Breast epithelium (tissue), 4 donors: ENCODE measurements at regions not wholly inside any gene's neighbourhood (a gene's known extent, or its start where the extent isn't known, plus 50 kb on each side); places are given as distances from the start of the nearest gene placed in this dataset.

ENCODE experiments used
- DNase-seq, 2 donors: peaks; one replicate each; pipeline ENCODE4 v3.0.0-alpha.2; 2019; ENCODE audit warnings: low spot score in 2 of 2
- H3K27ac ChIP-seq, 2 donors: fragments of 200-600 bp; sonication (generic) in 1 of 2; one replicate each; pipeline ENCODE4 v1.5.1; 2016 to 2019; ENCODE audit warnings: mild to moderate bottlenecking in 1 of 2
- H3K27me3 ChIP-seq, 2 donors: fragments of 200-600 bp; sonication (generic) in 1 of 2; one replicate each; pipeline versions ENCODE4 v1.5.1 to v1.6.0; 2017 to 2019; ENCODE audit warnings: control low read depth in 1 of 2, mild to moderate bottlenecking in 1 of 2
- H3K36me3 ChIP-seq: fragments of 200-600 bp; one replicate; pipeline ENCODE4 v1.5.1; 2019
- H3K4me1 ChIP-seq, 2 donors: fragments of 200-600 bp; sonication (generic); one replicate each; pipeline ENCODE4 v1.5.1; 2016 to 2019; ENCODE audit warnings: control low read depth in 1 of 2
- H3K4me3 ChIP-seq, 3 donors: fragments of 200-600 bp; sonication (generic); 1 replicate in 2 of 3; 2 replicates in 1 of 3; pipeline ENCODE4 v1.5.1; 2016 to 2019; ENCODE audit warnings: mild to moderate bottlenecking in 3 of 3, moderate library complexity in 2 of 3
- H3K9me3 ChIP-seq, 2 donors: fragments of 200-600 bp; sonication (generic) in 1 of 2; one replicate each; pipeline ENCODE4 v1.5.1; 2016 to 2019; ENCODE audit warnings: control low read depth in 1 of 2
- CTCF ChIP-seq, 3 donors: fragments of 450-650 bp; IDR thresholded peaks; one replicate each; pipeline ENCODE4 v1.5.1; 2016 to 2017; ENCODE audit warnings: antibody characterized with exemption in 3 of 3, mild to moderate bottlenecking in 3 of 3, moderate library complexity in 3 of 3
- POLR2A ChIP-seq: fragments of 450-650 bp; IDR thresholded peaks from one replicate; pipeline ENCODE4 v1.6.1; 2016; ENCODE audit warnings: antibody characterized with exemption, mild to moderate bottlenecking, moderate library complexity
- POLR2AphosphoS5 ChIP-seq, 3 donors: sonication (generic); formaldehyde crosslinking; IDR thresholded peaks; one replicate each; pipeline ENCODE4 v1.6.1; 2017; ENCODE audit warnings: antibody characterized with exemption in 3 of 3
- intact Hi-C: fragments of 100-400 bp; cut with DNase I; formaldehyde crosslinking; loops from one replicate; pipeline ENCODE4 v1.15.1; 2023; ENCODE audit warnings: low total_unique reads

- Histone ChIP-seq H3K27ac (no peak overlapping the region), H3K4me3 (no peak overlapping the region), H3K9me3 (no peaks in the 10 kb centered on the region), H3K4me1 (no peaks in the 10 kb centered on the region), H3K27me3 (no peaks in the 10 kb centered on the region), H3K36me3 (no peaks in the 10 kb centered on the region)
- TF ChIP-seq CTCF (IDR thresholded peaks at IDR 0.05) (no peak), POLR2AphosphoS5 (IDR thresholded peaks at IDR 0.05) (no peak), POLR2A (no peak)
- no peak for DNase-seq
- intact Hi-C loops = no loop called here
Measured at GRCh38 chr7:13829914-13830900, 159.3 kb downstream of the ETV1 start.

GRCh38 chr7:13832346-13832745 lies 157.1 kb downstream of the ETV1 start:
- intact Hi-C loops = no loop called here
- no peak for DNase-seq
- no peak overlapping the region for H3K27ac ChIP-seq
- no peak overlapping the region for H3K4me3 ChIP-seq
- H3K27me3 ChIP-seq = no peaks in the 10 kb centered on the region
- H3K9me3 ChIP-seq = no peaks in the 10 kb centered on the region
- no peaks in the 10 kb centered on the region for H3K36me3 ChIP-seq
- TF ChIP-seq CTCF (IDR thresholded peaks at IDR 0.05) = no peak
- TF ChIP-seq POLR2A = no peak
- TF ChIP-seq POLR2AphosphoS5 (IDR thresholded peaks at IDR 0.05) = no peak
- H3K4me1 ChIP-seq = no peaks in the 10 kb centered on the region

GRCh38 chr7:13834328-13834761 lies 155.1 kb downstream of the ETV1 start:
- no peaks in the 10 kb centered on the region for H3K27me3 ChIP-seq
- no peaks in the 10 kb centered on the region for H3K4me1 ChIP-seq
- intact Hi-C loops = no loop called here
- peak overlapping the region in 1 of 2 donors; percentile 8 for H3K27ac ChIP-seq
- no peak for DNase-seq
- no peaks in the 10 kb centered on the region for H3K9me3 ChIP-seq
- H3K36me3 ChIP-seq = no peaks in the 10 kb centered on the region
- TF ChIP-seq POLR2AphosphoS5 (IDR thresholded peaks at IDR 0.05) (no peak), CTCF (IDR thresholded peaks at IDR 0.05) (no peak), POLR2A (no peak)
- no peak overlapping the region for H3K4me3 ChIP-seq

GRCh38 chr7:13835442-13835841 lies 154.0 kb downstream of the ETV1 start:
- no peak for DNase-seq
- intact Hi-C loops = no loop called here
- no peaks in the 10 kb centered on the region for H3K9me3 ChIP-seq
- TF ChIP-seq CTCF (IDR thresholded peaks at IDR 0.05) (no peak), POLR2AphosphoS5 (IDR thresholded peaks at IDR 0.05) (no peak), POLR2A (no peak)
- H3K4me3 ChIP-seq = no peak overlapping the region
- H3K27ac ChIP-seq = no peak overlapping the region
- H3K27me3 ChIP-seq = no peaks in the 10 kb centered on the region
- no peaks in the 10 kb centered on the region for H3K4me1 ChIP-seq
- no peaks in the 10 kb centered on the region for H3K36me3 ChIP-seq

- no peak overlapping the region for H3K4me3 ChIP-seq
- intact Hi-C loops = no loop called here
- H3K27ac ChIP-seq = no peak overlapping the region
- no peak for DNase-seq
- H3K4me1 ChIP-seq = no peaks in the 10 kb centered on the region
- no peaks in the 10 kb centered on the region for H3K9me3 ChIP-seq
- no peaks in the 10 kb centered on the region for H3K36me3 ChIP-seq
- H3K27me3 ChIP-seq = no peaks in the 10 kb centered on the region
- no peak for TF ChIP-seq POLR2A
- TF ChIP-seq CTCF (IDR thresholded peaks at IDR 0.05) = no peak
- TF ChIP-seq POLR2AphosphoS5 (IDR thresholded peaks at IDR 0.05) = no peak
Measured at GRCh38 chr7:13839063-13839462, 150.4 kb downstream of the ETV1 start.
